T47D (cell line): ENCODE measurements at regions not wholly inside any gene's neighbourhood (a gene's known extent, or its start where the extent isn't known, plus 50 kb on each side); places are given as distances from the start of the nearest gene placed in this dataset.
A peak's percentile ranks its signal among the peaks of the same experiment; 100 is the strongest.

Experiments
- DNase-seq, 2 experiments: peaks; one replicate each; pipeline versions ENCODE4 v3.0.0 to v3.0.0-alpha.2; 2011 to 2012; ENCODE audit warnings: low read depth in 1 of 2, low spot score in 1 of 2
- JUND ChIP-seq: IDR thresholded peaks from 2 replicates; pipeline ENCODE4 v1.6.1; 2012; ENCODE audit warnings: low read depth
- in situ Hi-C: cut with HindIII; loops from 2 replicates; pipeline ENCODE4 v1.10.0; 2016; ENCODE audit warnings: low sequenced_read_pairs, low pct_unique_long_range_greater_than_20kb

- DNase-seq, result no peak
- in situ Hi-C loops, result no loop called here
- no peak for TF ChIP-seq JUND
These were observed 354.8 kb upstream of the CELF2 start for GRCh38 chr10:10662716-10663408.

- DNase-seq, result no peak
- TF ChIP-seq JUND, result no peak
- in situ Hi-C loops, result no loop called here
These were observed 354.1 kb upstream of the CELF2 start for GRCh38 chr10:10663622-10664021.

GRCh38 chr10:10665750-10666149 lies 351.9 kb upstream of the CELF2 start:
- TF ChIP-seq JUND, result no peak
- in situ Hi-C loops, result no loop called here
- DNase-seq, result no peak

GRCh38 chr10:10667466-10667865 lies 350.2 kb upstream of the CELF2 start:
- in situ Hi-C loops, result no loop called here

GRCh38 chr10:10676972-10677371 lies 340.7 kb upstream of the CELF2 start:
- TF ChIP-seq JUND, result no peak
- in situ Hi-C loops, result no loop called here
- DNase-seq, result no peak

More at GRCh38 chr10:10667466-10667865, 350.2 kb upstream of the CELF2 start:
- DNase-seq, result no peak
- TF ChIP-seq JUND, result no peak

GRCh38 chr10:10677479-10677878 lies 340.2 kb upstream of the CELF2 start:
- peak; percentile 16 to 60 for DNase-seq
- in situ Hi-C loops, result no loop called here
- TF ChIP-seq JUND, result no peak

- no peak for TF ChIP-seq JUND
- in situ Hi-C loops, result no loop called here
- DNase-seq, result no peak
These were observed 337.2 kb upstream of the CELF2 start for GRCh38 chr10:10680496-10680895.

GRCh38 chr10:10684972-10685371 lies 332.7 kb upstream of the CELF2 start:
- in situ Hi-C loops, result no loop called here
- TF ChIP-seq JUND, result no peak
- DNase-seq, result no peak

GRCh38 chr10:10685566-10685965 lies 332.1 kb upstream of the CELF2 start:
- DNase-seq, result no peak
- in situ Hi-C loops, result no loop called here
- TF ChIP-seq JUND, result no peak

GRCh38 chr10:10687751-10688150 lies 329.9 kb upstream of the CELF2 start:
- no peak for DNase-seq
- in situ Hi-C loops, result no loop called here
- no peak for TF ChIP-seq JUND

GRCh38 chr10:10699427-10699826 lies 318.2 kb upstream of the CELF2 start:
- no peak for TF ChIP-seq JUND
- in situ Hi-C loops, result no loop called here
- DNase-seq, result no peak

GRCh38 chr10:10701084-10701611 lies 316.5 kb upstream of the CELF2 start:
- no peak for DNase-seq
- TF ChIP-seq JUND, result no peak
- in situ Hi-C loops, result no loop called here

- in situ Hi-C loops, result no loop called here
These were observed 315.5 kb upstream of the CELF2 start for GRCh38 chr10:10702211-10702610.

GRCh38 chr10:10703382-10703781 lies 314.3 kb upstream of the CELF2 start:
- DNase-seq, result no peak
- no peak for TF ChIP-seq JUND
- in situ Hi-C loops, result no loop called here

More at GRCh38 chr10:10702211-10702610, 315.5 kb upstream of the CELF2 start:
- DNase-seq, result no peak
- no peak for TF ChIP-seq JUND
